GM12878 (cell line): ENCODE measurements at regions not wholly inside any gene's neighbourhood (a gene's known extent, or its start where the extent isn't known, plus 50 kb on each side); places are given as distances from the start of the nearest gene placed in this dataset.

ENCODE experiments used
- ATAC-seq: fragments of 200-7000 bp; cut with Tn5 transposase; 3 replicates; pipeline ENCODE4 v1.9.1; 2020; ENCODE audit warnings: mild to moderate bottlenecking, moderate library complexity
- BruUV-seq: library from RNA; stranded (reverse); fragments of 400-500 nt; replicated peaks from 2 replicates; lab custom pipeline; 2021; lab: Mats Ljungman, UMichigan
- CTCF ChIA-PET: fragments of 300-600 bp; sonication (Branson Sonifier 250); formaldehyde crosslinking; extraction: SDS; loops from one replicate; lab custom pipeline; 2021; ENCODE audit warnings: inconsistent platforms; lab: Yijun Ruan, JAX
- POLR2A ChIA-PET: fragments of 350-600 bp; formaldehyde crosslinking; extraction: SDS; loops from one replicate; lab custom pipeline; 2021; ENCODE audit warnings: inconsistent platforms; lab: Charles Lee
- RAD21 ChIA-PET: fragments of 300-600 bp; sonication (Branson Sonifier 250); formaldehyde crosslinking; loops from one replicate; lab custom pipeline; 2023; ENCODE audit warnings: antibody characterized with exemption; ENCODE audit not compliant: unreplicated experiment; lab: Charles Lee
- SMC1A ChIA-PET: fragments of 300-600 bp; sonication (Branson Sonifier 250); formaldehyde crosslinking; loops from one replicate; lab custom pipeline; 2023; ENCODE audit not compliant: unreplicated experiment, uncharacterized antibody; lab: Charles Lee
- DNase-seq: peaks from one replicate; pipeline ENCODE4 v3.0.0-alpha.2; 2011; ENCODE audit warnings: low read depth, low spot score
- FAIRE-seq: peaks from 3 replicates; lab custom pipeline; 2011; peaks lifted over from hg19 to GRCh38; lab: Jason Lieb, UNC
- H2AFZ ChIP-seq: 2 replicates; pipeline ENCODE4 v1.6.0; 2011; ENCODE audit warnings: low read depth, low read length, control low read depth; ENCODE audit not compliant: control insufficient read depth
- H3K27ac ChIP-seq: 2 replicates; pipeline ENCODE4 v1.5.1; 2011; ENCODE audit warnings: control low read depth; ENCODE audit not compliant: control insufficient read depth, insufficient read depth
- H3K27me3 ChIP-seq, 2 experiments: replicated peaks in 1 of 2; 2 replicates each; pipeline versions ENCODE4 v1.6.0 to v1.6.1; 2011; ENCODE audit warnings: low read length in 1 of 2; ENCODE audit not compliant: control insufficient read depth in 2 of 2, insufficient read depth in 2 of 2
- H3K36me3 ChIP-seq, 2 experiments: 2 replicates each; pipeline ENCODE4 v1.5.1; 2011; ENCODE audit warnings: low read length in 1 of 2; ENCODE audit not compliant: control insufficient read depth in 2 of 2, insufficient read depth in 2 of 2
- H3K4me1 ChIP-seq: 2 replicates; pipeline ENCODE4 v1.6.1; 2011; ENCODE audit warnings: mild to moderate bottlenecking, low read length, moderate library complexity, mixed read lengths; ENCODE audit not compliant: control insufficient read depth, insufficient read depth
- H3K4me2 ChIP-seq: 2 replicates; pipeline ENCODE4 v1.6.0; 2011; ENCODE audit warnings: control low read depth; ENCODE audit not compliant: control insufficient read depth, insufficient read depth
- H3K4me3 ChIP-seq: fragments of 200-600 bp; sonication (generic); 2 replicates; pipeline ENCODE4 v1.5.1; 2016
- H3K79me2 ChIP-seq: 2 replicates; pipeline ENCODE4 v1.6.0; 2011; ENCODE audit warnings: low read length; ENCODE audit not compliant: control insufficient read depth, insufficient read depth
- H3K9ac ChIP-seq: 2 replicates; pipeline ENCODE4 v1.8.0; 2011; ENCODE audit warnings: low read length, control low read depth, mixed read lengths; ENCODE audit not compliant: control insufficient read depth, insufficient read depth
- H3K9me3 ChIP-seq: replicated peaks from 3 replicates; pipeline ENCODE4 v1.5.1; 2011; ENCODE audit warnings: mild to moderate bottlenecking, low read length; ENCODE audit not compliant: control insufficient read depth, insufficient read depth
- H4K20me1 ChIP-seq: 2 replicates; pipeline ENCODE4 v1.6.0; 2011; ENCODE audit not compliant: control insufficient read depth, insufficient read depth
- EP300 ChIP-seq, 2 experiments: fragments of 150-350 bp in 1 of 2; IDR thresholded peaks; 2 replicates each; pipeline ENCODE4 v1.6.1; 2011 to 2012; ENCODE audit warnings: low read depth in 2 of 2, low read length in 2 of 2, borderline replicate concordance in 1 of 2, improper control_type of control experiment in 1 of 2, inconsistent platforms in 1 of 2; ENCODE audit not compliant: control insufficient read depth in 1 of 2
- FOXM1 ChIP-seq: IDR thresholded peaks from 2 replicates; pipeline ENCODE4 v1.6.1; 2012; ENCODE audit warnings: low read depth, mild to moderate bottlenecking, inconsistent platforms, low read length, moderate library complexity
- HSF1 ChIP-seq: fragments of 150-350 bp; IDR thresholded peaks from 2 replicates; pipeline ENCODE4 v1.6.1; 2014; ENCODE audit warnings: mild to moderate bottlenecking, low read depth, low read length
- IRF4 ChIP-seq: IDR thresholded peaks from 2 replicates; pipeline ENCODE4 v1.6.1; 2011; ENCODE audit warnings: low read depth, low read length
- MLLT1 ChIP-seq: fragments of 450-650 bp; IDR thresholded peaks from 2 replicates; pipeline ENCODE4 v1.6.1; 2016; ENCODE audit warnings: mild to moderate bottlenecking
- NFYA ChIP-seq: IDR thresholded peaks from 2 replicates; pipeline ENCODE4 v1.6.1; 2011; ENCODE audit warnings: low read depth, mild to moderate bottlenecking, low read length, improper control_type of control experiment, borderline replicate concordance
- ZBTB11 ChIP-seq: fragments of 450-650 bp; formaldehyde crosslinking; IDR thresholded peaks from 2 replicates; pipeline ENCODE4 v1.5.0; 2022; ENCODE audit warnings: mild to moderate bottlenecking, missing genetic modification characterization
- ZNF207 ChIP-seq: fragments of 450-650 bp; IDR thresholded peaks from 2 replicates; pipeline ENCODE4 v1.6.1; 2014; ENCODE audit warnings: antibody characterized with exemption, mild to moderate bottlenecking, borderline replicate concordance
- WGBS: methylation state at CpG from one replicate; pipeline ENCODE4 v1.1.6; 2016; ENCODE audit warnings: low lambda C conversion rate; ENCODE audit not compliant: insufficient replicate concordance, insufficient coverage; ENCODE audit errors: missing lambda C conversion rate; 5-methylcytosine and 5-hydroxymethylcytosine counted together
- in situ Hi-C: fragments of 300-500 bp; cut with MboI; formaldehyde crosslinking; loops from 9 replicates; pipeline ENCODE4 v1.14.3; 2018; ENCODE audit warnings: mixed read lengths
- intact Hi-C: fragments of 100-400 bp; cut with micrococcal nuclease; formaldehyde crosslinking; loops from one replicate; pipeline ENCODE4 v1.14.2; 2022; ENCODE audit not compliant: unreplicated experiment

GRCh38 chr13:100933841-100934240 lies 259.2 kb upstream of the TMTC4 start:
- H3K4me3 ChIP-seq, result no peak overlapping the region
- TF ChIP-seq EP300 (IDR thresholded peaks at IDR 0.05; ENCODE audit: borderline replicate concordance in 1 of 2, control insufficient read depth in 1 of 2, low read depth in 2 of 2, low read length in 2 of 2) (no peak), IRF4 (no peak), ZBTB11 (CRISPR knock-in tag) (no peak), FOXM1 (no peak), ZNF207 (no peak), NFYA (no peak), HSF1 (no peak), MLLT1 (no peak)
- ATAC-seq, result no peak
- FAIRE-seq, result no peak
- no peaks in the 10 kb centered on the region for H3K79me2 ChIP-seq
- SMC1A ChIA-PET, result no interaction called here
- H3K27me3 ChIP-seq, result peaks cover 1 to 3% of the 10 kb centered on the region in 2 experiments; a peak in 1 of 4 replicates
- H3K9me3 ChIP-seq, result no peaks in the 10 kb centered on the region
- H3K4me1 ChIP-seq, result no peaks in the 10 kb centered on the region
- intact Hi-C loops, result no loop called here
- DNase-seq, result no peak
- no peaks in the 10 kb centered on the region for H4K20me1 ChIP-seq
- no peak overlapping the region for H3K4me2 ChIP-seq
- H3K27ac ChIP-seq, result no peak overlapping the region
- WGBS, result 93% methylated on average over 1 of the region's 1 CpG
- no peaks in the 10 kb centered on the region for H3K36me3 ChIP-seq
- no TSS peak for BruUV-seq
- POLR2A ChIA-PET, result no interaction called here
- no peak overlapping the region for H2AFZ ChIP-seq
- in situ Hi-C loops, result no loop called here
- RAD21 ChIA-PET, result no interaction called here
- CTCF ChIA-PET, result no interaction called here
- no peak overlapping the region for H3K9ac ChIP-seq
